Natural killer cell (primary cell): ENCODE measurements at regions not wholly inside any gene's neighbourhood (a gene's known extent, or its start where the extent isn't known, plus 50 kb on each side); places are given as distances from the start of the nearest gene placed in this dataset.

Experiments used
- ATAC-seq, 3 donors: fragments of 150-1000 bp in 2 of 3; fragments of 200-7000 bp in 1 of 3; cut with Tn5 transposase; 1 replicate in 1 of 3; 2 replicates in 2 of 3; pipeline ENCODE4 v1.10.0; 2021; ENCODE audit warnings: mild to moderate bottlenecking in 2 of 3, moderate library complexity in 2 of 3
- DNase-seq, 2 donors: peaks; one replicate each; pipeline versions ENCODE4 v3.0.0 to v3.0.0-alpha.2; 2013 to 2021; ENCODE audit warnings: mixed read lengths in 1 of 2
- H3K27ac ChIP-seq: one replicate; pipeline ENCODE4 v1.5.1; 2013; ENCODE audit warnings: mild to moderate bottlenecking, low read length
- H3K27me3 ChIP-seq: one replicate; pipeline ENCODE4 v1.6.1; 2013; ENCODE audit warnings: low read length; ENCODE audit not compliant: control insufficient read depth, insufficient read depth
- H3K36me3 ChIP-seq: one replicate; pipeline ENCODE4 v1.6.1; 2013; ENCODE audit warnings: low read length; ENCODE audit not compliant: control insufficient read depth, insufficient read depth
- H3K4me1 ChIP-seq: one replicate; pipeline ENCODE4 v1.6.1; 2013; ENCODE audit warnings: low read length; ENCODE audit not compliant: control insufficient read depth, insufficient read depth
- H3K4me3 ChIP-seq: one replicate; pipeline ENCODE4 v1.5.1; 2013; ENCODE audit warnings: low read length
- H3K9me3 ChIP-seq: one replicate; pipeline ENCODE4 v1.6.1; 2013; ENCODE audit warnings: low read length; ENCODE audit not compliant: control insufficient read depth, insufficient read depth
- H3K27ac Mint-ChIP-seq, 2 donors: one replicate each; pipeline ENCODE4 v1.8.0; 2022; ENCODE audit warnings: mild to moderate bottlenecking in 2 of 2, mixed read lengths in 2 of 2, moderate library complexity in 1 of 2
- H3K27me3 Mint-ChIP-seq, 2 donors: one replicate each; pipeline ENCODE4 v1.8.0; 2022; ENCODE audit warnings: low read depth in 2 of 2, mixed read lengths in 2 of 2
- H3K36me3 Mint-ChIP-seq: one replicate; pipeline ENCODE4 v1.8.0; 2022; ENCODE audit warnings: mixed read lengths
- H3K4me1 Mint-ChIP-seq, 2 donors: one replicate each; pipeline ENCODE4 v1.8.0; 2022; ENCODE audit warnings: mixed read lengths in 2 of 2
- H3K4me3 Mint-ChIP-seq: one replicate; pipeline ENCODE4 v1.8.0; 2022; ENCODE audit warnings: mild to moderate bottlenecking, moderate library complexity, mixed read lengths
- H3K9me3 Mint-ChIP-seq, 2 donors: one replicate each; pipeline ENCODE4 v1.8.0; 2022; ENCODE audit warnings: mixed read lengths in 2 of 2
- WGBS: methylation state at CpG from one replicate; pipeline ENCODE4 v1.1.7; 2013; ENCODE audit warnings: missing lambda C conversion rate; ENCODE audit not compliant: insufficient coverage; 5-methylcytosine and 5-hydroxymethylcytosine counted together
- intact Hi-C: fragments of 100-400 bp; cut with micrococcal nuclease; formaldehyde crosslinking; loops from one replicate; pipeline ENCODE4 v1.14.2; 2022
- TF ChIP-seq, protein P1 (sequence below): fragments of 200-600 bp; IDR thresholded peaks from one replicate; pipeline ENCODE4 v1.8.0; 2022; ENCODE audit warnings: antibody characterized with exemption

DNA sequence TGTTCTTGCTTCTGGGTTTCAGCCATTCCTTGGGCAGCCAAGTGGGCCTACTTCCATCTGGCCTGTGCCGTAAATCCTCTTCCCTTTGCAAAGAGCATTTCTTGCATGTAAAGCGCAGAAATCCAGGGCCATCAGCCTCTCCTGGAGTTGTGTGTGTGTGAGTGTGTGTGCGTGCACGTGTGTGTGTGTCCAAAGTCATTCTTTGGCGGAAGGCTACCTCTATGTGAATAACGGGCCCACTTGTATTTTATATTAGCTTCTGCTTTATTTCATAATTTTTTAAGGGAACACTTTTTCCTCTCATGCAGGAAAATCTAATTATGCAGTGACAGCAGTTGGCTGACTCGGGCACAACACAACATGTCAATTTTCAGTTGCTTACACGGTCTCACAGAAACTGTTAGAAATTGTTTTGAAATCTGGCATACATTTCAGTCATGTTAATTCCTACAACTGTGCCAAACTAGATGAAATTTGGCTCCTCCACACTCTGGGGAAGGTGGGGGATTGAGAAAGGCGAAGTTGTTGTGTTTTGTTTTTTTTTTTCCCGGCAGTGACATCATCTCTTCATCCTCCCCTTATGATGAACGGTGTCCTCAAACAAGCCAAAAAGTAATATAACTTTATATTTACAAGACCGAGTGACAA lies 223.7 kb upstream of the TSHZ2 start:
- no peaks in the 10 kb centered on the region for H3K36me3 Mint-ChIP-seq
- DNase-seq (no peak), ATAC-seq (no peak)
- H3K27me3 Mint-ChIP-seq = peaks cover 9 to 22% of the 10 kb centered on the region in 2 donors
- Histone ChIP-seq H3K27ac (no peak overlapping the region), H3K4me1 (no peaks in the 10 kb centered on the region), H3K27me3 (no peaks in the 10 kb centered on the region), H3K36me3 (no peaks in the 10 kb centered on the region), H3K9me3 (no peaks in the 10 kb centered on the region), H3K4me3 (no peak overlapping the region)
- TF ChIP-seq, protein P1, sequence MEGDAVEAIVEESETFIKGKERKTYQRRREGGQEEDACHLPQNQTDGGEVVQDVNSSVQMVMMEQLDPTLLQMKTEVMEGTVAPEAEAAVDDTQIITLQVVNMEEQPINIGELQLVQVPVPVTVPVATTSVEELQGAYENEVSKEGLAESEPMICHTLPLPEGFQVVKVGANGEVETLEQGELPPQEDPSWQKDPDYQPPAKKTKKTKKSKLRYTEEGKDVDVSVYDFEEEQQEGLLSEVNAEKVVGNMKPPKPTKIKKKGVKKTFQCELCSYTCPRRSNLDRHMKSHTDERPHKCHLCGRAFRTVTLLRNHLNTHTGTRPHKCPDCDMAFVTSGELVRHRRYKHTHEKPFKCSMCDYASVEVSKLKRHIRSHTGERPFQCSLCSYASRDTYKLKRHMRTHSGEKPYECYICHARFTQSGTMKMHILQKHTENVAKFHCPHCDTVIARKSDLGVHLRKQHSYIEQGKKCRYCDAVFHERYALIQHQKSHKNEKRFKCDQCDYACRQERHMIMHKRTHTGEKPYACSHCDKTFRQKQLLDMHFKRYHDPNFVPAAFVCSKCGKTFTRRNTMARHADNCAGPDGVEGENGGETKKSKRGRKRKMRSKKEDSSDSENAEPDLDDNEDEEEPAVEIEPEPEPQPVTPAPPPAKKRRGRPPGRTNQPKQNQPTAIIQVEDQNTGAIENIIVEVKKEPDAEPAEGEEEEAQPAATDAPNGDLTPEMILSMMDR = no peak
- H3K27ac Mint-ChIP-seq = no peak overlapping the region
- no peaks in the 10 kb centered on the region for H3K4me1 Mint-ChIP-seq
- H3K4me3 Mint-ChIP-seq = no peak overlapping the region
- WGBS = 95% methylated on average over 9 of the region's 12 CpGs
- no peaks in the 10 kb centered on the region for H3K9me3 Mint-ChIP-seq
- intact Hi-C loops = no loop called here

- DNase-seq = no peak
- no peak overlapping the region for H3K27ac ChIP-seq
- Mint-ChIP-seq H3K27ac (no peak overlapping the region), H3K9me3 (no peaks in the 10 kb centered on the region), H3K36me3 (no peaks in the 10 kb centered on the region), H3K4me3 (no peak overlapping the region), H3K27me3 (peaks cover 10 to 22% of the 10 kb centered on the region in 2 donors), H3K4me1 (no peaks in the 10 kb centered on the region)
- 75% methylated on average over 8 of the region's 8 CpGs for WGBS
- ATAC-seq = no peak
- H3K36me3 ChIP-seq = no peaks in the 10 kb centered on the region
- no peak overlapping the region for H3K4me3 ChIP-seq
- TF ChIP-seq, protein P1 = no peak
- H3K27me3 ChIP-seq = no peaks in the 10 kb centered on the region
- H3K9me3 ChIP-seq = no peaks in the 10 kb centered on the region
- intact Hi-C loops = no loop called here
- no peaks in the 10 kb centered on the region for H3K4me1 ChIP-seq
Measured at GRCh38 chr20:52747845-52748284, 224.3 kb upstream of the TSHZ2 start.

DNA sequence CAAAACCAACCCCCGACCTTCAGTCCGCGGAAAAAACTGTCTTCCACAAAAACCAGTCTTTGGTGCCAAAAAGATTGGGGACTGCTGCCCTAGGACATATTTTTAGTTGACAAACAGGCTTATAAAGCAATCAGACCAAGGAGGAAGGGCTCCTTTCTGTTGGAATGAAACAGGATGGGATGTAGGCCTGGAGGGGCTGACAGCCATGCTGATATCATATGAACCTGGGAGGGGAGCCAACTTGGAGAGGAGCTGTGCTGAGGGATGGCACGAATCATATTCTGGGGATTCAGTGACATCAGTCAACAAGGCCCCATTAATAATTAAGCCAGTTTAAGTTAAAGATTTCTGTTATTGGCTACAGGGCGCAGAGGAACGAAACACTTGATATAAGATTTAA lies 225.4 kb upstream of the TSHZ2 start:
- no peak for DNase-seq
- TF ChIP-seq, protein P1 = no peak
- Histone ChIP-seq H3K9me3 (no peaks in the 10 kb centered on the region), H3K4me3 (no peak overlapping the region), H3K36me3 (no peaks in the 10 kb centered on the region), H3K27ac (no peak overlapping the region), H3K27me3 (no peaks in the 10 kb centered on the region), H3K4me1 (no peaks in the 10 kb centered on the region)
- intact Hi-C loops = no loop called here
- ATAC-seq = no peak
- H3K27me3 Mint-ChIP-seq = peaks cover 10 to 22% of the 10 kb centered on the region in 2 donors
- no peaks in the 10 kb centered on the region for H3K4me1 Mint-ChIP-seq
- H3K27ac Mint-ChIP-seq = no peak overlapping the region
- H3K9me3 Mint-ChIP-seq = no peaks in the 10 kb centered on the region
- H3K4me3 Mint-ChIP-seq = no peak overlapping the region
- WGBS = 90% methylated on average over 4 of the region's 6 CpGs
- no peaks in the 10 kb centered on the region for H3K36me3 Mint-ChIP-seq

DNA sequence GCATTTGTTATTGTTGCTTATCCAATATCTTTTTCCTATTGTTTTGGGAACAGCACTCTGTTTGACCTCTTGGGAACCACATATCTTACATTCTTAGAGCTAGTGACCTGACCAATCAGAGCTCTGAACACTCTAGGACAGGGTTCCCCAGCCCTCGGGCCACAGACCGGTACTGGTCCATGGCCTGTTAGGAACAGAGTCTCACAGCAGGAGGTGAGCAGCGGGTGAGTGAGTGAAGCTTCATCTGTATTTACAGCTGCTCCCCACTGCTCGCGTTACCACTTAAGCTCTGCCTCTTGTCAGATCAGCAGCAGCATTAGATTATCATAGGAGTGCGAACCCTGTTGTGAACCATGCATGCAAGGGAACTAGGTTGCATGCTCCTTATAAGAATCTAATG lies 226.0 kb upstream of the TSHZ2 start:
- DNase-seq = no peak
- TF ChIP-seq, protein P1 = no peak
- 68% methylated on average over 6 of the region's 6 CpGs for WGBS
- no peak overlapping the region for H3K4me3 ChIP-seq
- Mint-ChIP-seq H3K9me3 (no peaks in the 10 kb centered on the region), H3K4me3 (no peak overlapping the region), H3K4me1 (no peaks in the 10 kb centered on the region), H3K27ac (no peak overlapping the region), H3K27me3 (peaks cover 10 to 22% of the 10 kb centered on the region in 2 donors), H3K36me3 (no peaks in the 10 kb centered on the region)
- no peaks in the 10 kb centered on the region for H3K36me3 ChIP-seq
- no peaks in the 10 kb centered on the region for H3K9me3 ChIP-seq
- no peak for ATAC-seq
- no peaks in the 10 kb centered on the region for H3K27me3 ChIP-seq
- no peak overlapping the region for H3K27ac ChIP-seq
- H3K4me1 ChIP-seq = no peaks in the 10 kb centered on the region
- intact Hi-C loops = no loop called here
